Hematopoietic multipotent progenitor cell treated with erythropoietin and hydrocortisone succinate and interleukin-3 and kit ligand, for 8 days (in vitro differentiated cells): ENCODE measurements at regions not wholly inside any gene's neighbourhood (a gene's known extent, or its start where the extent isn't known, plus 50 kb on each side); places are given as distances from the start of the nearest gene placed in this dataset.
"Not testable (repeated sequence)": the region's sequence is repeated elsewhere in the genome, so short reads cannot be mapped to it uniquely, and the experiment has no call there.

Source experiments
- DNase-seq: peaks from one replicate; pipeline ENCODE4 v3.0.0-alpha.2; 2015

GRCh38 chr6:6960571-6961251 is 147.1 kb upstream of the RREB1 start:
- DNase-seq = no peak

- DNase-seq = no peak
Measured at GRCh38 chr6:6962086-6962485, 145.7 kb upstream of the RREB1 start.

GRCh38 chr6:6962699-6963098 is 145.1 kb upstream of the RREB1 start:
- no peak for DNase-seq

- not testable (repeated sequence) for DNase-seq
Measured at GRCh38 chr6:6963390-6963789, 144.4 kb upstream of the RREB1 start.

GRCh38 chr6:6964675-6965074 is 143.1 kb upstream of the RREB1 start:
- no peak for DNase-seq

- DNase-seq = no peak
Measured at GRCh38 chr6:6966127-6966526, 141.6 kb upstream of the RREB1 start.

- DNase-seq = no peak
Measured at GRCh38 chr6:6966569-6966968, 141.2 kb upstream of the RREB1 start.

GRCh38 chr6:6968357-6968730 is 139.4 kb upstream of the RREB1 start:
- DNase-seq = peak; percentile 44

- peak; percentile 51 for DNase-seq
Measured at GRCh38 chr6:6968731-6969552, 138.8 kb upstream of the RREB1 start.

- DNase-seq = peak; percentile 10
Measured at GRCh38 chr6:6969761-6970223, 138.0 kb upstream of the RREB1 start.

GRCh38 chr6:6970851-6971250 is 136.9 kb upstream of the RREB1 start:
- DNase-seq = no peak

GRCh38 chr6:6971369-6971768 is 136.4 kb upstream of the RREB1 start:
- no peak for DNase-seq

GRCh38 chr6:6972456-6972855 is 135.3 kb upstream of the RREB1 start:
- DNase-seq = peak; percentile 46

GRCh38 chr6:6973721-6974120 is 134.0 kb upstream of the RREB1 start:
- DNase-seq = no peak

- peak; percentile 37 for DNase-seq
Measured at GRCh38 chr6:6975459-6976111, 132.2 kb upstream of the RREB1 start.

GRCh38 chr6:6976193-6976592 is 131.6 kb upstream of the RREB1 start:
- no peak for DNase-seq

GRCh38 chr6:6978731-6979130 is 129.0 kb upstream of the RREB1 start:
- no peak for DNase-seq

GRCh38 chr6:6980999-6981597 is 126.7 kb upstream of the RREB1 start:
- DNase-seq = no peak

GRCh38 chr6:6981681-6982322 is 126.0 kb upstream of the RREB1 start:
- DNase-seq = no peak

- DNase-seq = no peak
Measured at GRCh38 chr6:6982663-6983062, 125.1 kb upstream of the RREB1 start.

- no peak for DNase-seq
Measured at GRCh38 chr6:6984585-6985366, 123.0 kb upstream of the RREB1 start.

- no peak for DNase-seq
Measured at GRCh38 chr6:6986344-6986743, 121.4 kb upstream of the RREB1 start.
